D341Med (cell line): ENCODE measurements at regions not wholly inside any gene's neighbourhood (a gene's known extent, or its start where the extent isn't known, plus 50 kb on each side); places are given as distances from the start of the nearest gene placed in this dataset.
"Not testable (repeated sequence)": the region's sequence is repeated elsewhere in the genome, so short reads cannot be mapped to it uniquely, and the experiment has no call there.

Experiments used
- DNase-seq: peaks from one replicate; pipeline ENCODE4 v3.0.0; 2012; ENCODE audit warnings: low spot score

DNA sequence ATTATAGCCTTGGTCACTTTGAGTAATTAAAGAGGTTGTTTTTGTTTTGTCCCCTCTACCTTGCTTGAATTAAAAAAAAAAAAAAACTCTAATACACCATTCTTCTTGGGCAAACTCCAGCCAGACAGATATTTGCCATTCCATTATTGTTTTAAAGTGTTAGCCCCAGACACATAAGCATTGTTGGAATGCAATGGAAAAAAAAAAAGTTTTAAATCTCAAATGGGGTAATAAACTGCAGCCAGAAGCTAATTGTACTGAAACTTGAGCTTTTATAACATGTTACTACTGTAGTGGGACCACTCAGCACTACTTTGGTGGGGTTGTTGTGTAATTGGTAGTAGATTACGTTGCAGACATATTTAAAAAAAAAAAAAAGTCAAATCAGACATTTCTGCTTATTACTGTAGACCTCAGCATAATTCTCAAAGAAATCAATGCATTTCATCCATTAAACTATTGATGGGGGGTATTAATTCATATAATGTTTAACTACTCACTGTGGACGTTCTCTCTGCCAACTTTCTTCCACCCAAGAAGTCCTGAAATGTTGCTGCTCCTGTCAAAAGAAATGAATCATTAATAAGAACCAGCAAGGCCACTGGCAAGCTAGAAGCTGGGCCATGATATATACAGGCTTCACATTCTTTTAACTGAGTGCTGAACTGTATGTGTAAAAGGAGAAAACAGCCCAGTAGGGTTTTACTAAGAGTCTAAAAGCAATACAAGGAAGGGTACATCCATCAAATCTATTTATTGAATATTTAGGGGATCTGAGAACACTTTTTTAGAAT is 626.6 kb upstream of the SOX9 start:
- no peak for DNase-seq

- DNase-seq, result no peak
Measured at GRCh38 chr17:71495420-71495819, 625.4 kb upstream of the SOX9 start.

DNA sequence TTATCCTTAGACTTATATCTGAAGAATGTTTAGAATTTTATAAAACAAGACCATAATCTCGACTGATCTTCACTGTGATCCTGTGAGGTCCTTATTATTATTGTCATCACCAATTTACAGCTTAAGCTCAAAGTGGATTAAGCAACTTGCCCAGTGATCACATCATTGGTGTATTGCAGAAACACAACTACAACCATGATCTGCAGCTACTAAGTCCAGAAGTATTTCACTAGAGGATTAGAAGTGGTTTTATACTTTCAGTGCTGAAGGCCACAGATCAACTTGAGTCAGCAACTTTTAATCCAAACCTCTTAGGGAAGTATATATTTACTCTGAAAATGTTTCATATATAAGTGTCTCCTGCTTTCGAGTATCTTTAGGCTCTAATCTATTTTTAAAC is 624.3 kb upstream of the SOX9 start:
- DNase-seq, result no peak

GRCh38 chr17:71500761-71501555 is 619.9 kb upstream of the SOX9 start:
- no peak for DNase-seq

- no peak for DNase-seq
Measured at GRCh38 chr17:71501711-71502110, 619.1 kb upstream of the SOX9 start.

DNA sequence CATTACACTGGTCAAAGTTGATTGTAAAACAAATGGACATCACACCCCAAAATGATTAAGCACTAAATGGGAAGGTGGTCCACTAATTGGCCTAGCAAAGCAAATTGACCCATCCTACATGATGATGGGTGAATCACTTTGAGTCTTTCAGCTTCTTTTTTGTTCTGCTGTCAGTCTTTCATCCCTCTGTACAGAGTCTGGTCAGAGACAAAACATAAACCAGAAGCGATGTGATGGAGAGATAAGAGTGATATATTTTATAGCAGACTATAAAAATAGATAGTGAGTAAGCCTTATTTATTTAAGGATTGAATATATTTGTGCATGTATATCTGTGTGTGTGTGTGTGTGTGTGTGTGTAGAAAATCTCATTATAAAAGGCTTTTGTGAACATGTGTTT is 618.4 kb upstream of the SOX9 start:
- DNase-seq, result no peak

DNA sequence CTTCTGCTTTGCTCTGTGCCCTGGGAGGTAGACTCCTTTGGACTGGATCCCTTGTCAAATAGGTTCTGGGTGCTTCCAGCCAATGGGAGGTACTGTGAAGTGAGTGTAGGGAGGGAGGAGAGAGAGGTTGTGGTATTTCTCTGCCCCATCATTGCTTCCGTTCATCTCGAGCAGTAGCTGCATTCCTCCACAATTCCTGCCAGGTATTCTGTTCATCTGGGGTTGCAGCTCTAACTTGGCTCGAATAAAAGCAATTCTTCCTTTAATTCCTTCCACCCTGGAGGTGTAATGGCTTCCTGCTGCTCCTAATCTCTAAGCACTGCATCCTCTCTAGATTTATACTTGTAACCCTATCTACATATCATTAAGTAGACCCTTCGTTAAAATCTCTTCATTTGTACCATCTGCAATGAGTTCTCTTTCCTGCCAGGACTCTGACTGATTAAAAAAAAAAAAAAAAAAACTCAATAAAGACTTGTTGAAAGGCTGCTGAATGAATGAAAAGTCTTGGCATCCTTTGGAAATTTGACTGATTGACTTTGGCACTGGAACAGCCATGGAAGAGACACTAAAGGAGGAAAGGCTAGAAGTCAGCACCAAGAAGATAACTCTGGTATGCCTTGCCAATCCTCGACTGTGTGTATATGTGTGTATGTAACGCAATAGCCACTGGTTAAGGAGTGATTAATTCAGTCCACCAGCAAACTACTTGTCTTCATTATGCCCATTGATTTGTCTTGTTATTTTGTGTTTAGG is 616.9 kb upstream of the SOX9 start:
- DNase-seq, result no peak

- no peak for DNase-seq
Measured at GRCh38 chr17:71505200-71505599, 615.6 kb upstream of the SOX9 start.

- no peak for DNase-seq
Measured at GRCh38 chr17:71505981-71506380, 614.8 kb upstream of the SOX9 start.

- no peak for DNase-seq
Measured at GRCh38 chr17:71511266-71511995, 609.4 kb upstream of the SOX9 start.

- DNase-seq, result not testable (repeated sequence)
Measured at GRCh38 chr17:71513725-71514124, 607.1 kb upstream of the SOX9 start.

DNA sequence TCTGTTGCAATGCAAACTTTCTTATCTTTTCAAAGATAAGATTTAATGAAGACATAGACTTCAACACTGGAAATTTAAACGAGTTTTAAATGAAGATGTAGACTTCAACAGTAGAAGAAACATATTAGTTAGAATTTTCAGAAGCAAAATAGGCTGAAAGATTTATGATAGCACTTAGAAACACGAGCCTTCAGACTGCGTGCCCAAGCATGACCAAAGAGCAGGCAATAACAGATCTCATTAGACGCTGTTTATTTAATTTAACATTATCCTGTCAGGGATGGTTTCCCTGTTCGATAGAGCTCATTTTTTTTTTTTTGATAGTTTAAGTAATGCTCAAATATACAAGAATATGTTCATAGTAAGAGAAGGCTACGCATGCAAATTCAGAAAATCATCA is 604.7 kb upstream of the SOX9 start:
- DNase-seq, result no peak

DNA sequence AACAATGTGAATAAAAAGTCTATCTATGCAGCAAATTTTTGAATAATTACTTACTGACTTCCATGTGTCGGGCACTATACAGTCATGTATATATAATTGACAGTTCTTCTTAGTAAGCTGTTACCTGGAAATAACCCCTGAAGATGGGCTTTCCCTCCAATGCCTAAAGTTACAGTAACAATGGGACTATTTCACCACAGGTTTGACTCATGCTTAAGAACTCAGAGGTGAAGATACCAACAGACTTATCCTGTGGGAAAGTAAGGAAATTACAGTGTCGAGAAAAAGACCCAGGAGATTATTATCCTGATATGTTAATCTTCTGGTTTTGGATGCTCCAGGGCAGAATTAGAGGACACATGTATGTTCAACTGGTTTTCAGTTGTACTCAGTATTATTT is 601.5 kb upstream of the SOX9 start:
- no peak for DNase-seq

GRCh38 chr17:71521724-71522123 is 599.1 kb upstream of the SOX9 start:
- no peak for DNase-seq

GRCh38 chr17:71522383-71522782 is 598.4 kb upstream of the SOX9 start:
- DNase-seq, result no peak

GRCh38 chr17:71527311-71527710 is 593.5 kb upstream of the SOX9 start:
- DNase-seq, result no peak

DNA sequence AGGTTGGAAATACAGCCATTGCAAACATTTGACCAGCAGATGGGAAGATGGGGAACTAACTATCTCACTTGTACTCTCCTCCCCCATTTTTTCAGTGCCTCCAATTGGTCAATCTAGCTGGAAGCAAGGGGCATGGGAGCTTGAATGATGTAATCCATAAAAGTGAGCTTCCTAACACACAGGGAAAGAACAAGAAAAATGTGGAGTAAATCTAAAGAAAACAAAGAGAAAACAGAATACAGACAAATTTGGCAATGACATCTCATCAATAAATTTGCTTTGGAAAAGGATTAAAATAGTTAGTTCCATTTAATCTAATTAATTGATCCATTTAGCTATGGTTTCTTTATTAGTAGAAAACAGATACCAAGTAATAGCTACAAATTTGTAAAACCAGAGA is 592.6 kb upstream of the SOX9 start:
- no peak for DNase-seq

GRCh38 chr17:71530248-71530647 is 590.6 kb upstream of the SOX9 start:
- no peak for DNase-seq

- DNase-seq, result no peak
Measured at GRCh38 chr17:71535321-71535720, 585.5 kb upstream of the SOX9 start.

- DNase-seq, result no peak
Measured at GRCh38 chr17:71546419-71546818, 574.4 kb upstream of the SOX9 start.

GRCh38 chr17:71547904-71548303 is 572.9 kb upstream of the SOX9 start:
- DNase-seq, result no peak

DNA sequence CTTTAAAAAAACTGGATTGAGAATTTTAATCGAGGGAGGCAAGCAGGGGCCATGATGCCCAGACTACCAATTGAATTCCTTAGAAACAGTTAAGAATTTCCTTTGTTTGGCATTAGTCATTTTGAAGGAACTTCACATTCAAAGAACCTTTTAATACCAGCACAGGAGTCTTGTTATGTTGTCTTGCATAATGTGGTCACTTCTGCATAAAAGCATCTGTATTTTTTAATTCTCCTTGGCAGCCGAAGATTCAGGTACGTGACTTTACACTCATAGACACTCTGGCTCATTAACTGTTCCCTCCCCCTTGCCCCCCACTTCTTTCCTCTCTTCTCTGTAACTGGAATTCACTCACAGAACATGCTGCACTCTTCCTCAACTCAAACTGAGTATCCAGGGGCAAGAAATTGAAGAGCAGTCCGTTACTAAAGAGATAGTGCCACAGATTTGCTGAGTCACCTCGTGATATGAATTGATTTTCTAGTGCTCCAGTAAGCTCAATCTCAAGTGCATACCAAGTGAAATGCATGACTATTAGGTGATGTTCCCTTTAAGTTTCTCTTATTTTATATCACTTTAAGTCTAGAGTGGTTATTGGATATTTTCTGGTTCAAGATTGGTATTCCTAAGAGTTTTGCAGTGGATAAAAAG is 572.2 kb upstream of the SOX9 start:
- no peak for DNase-seq
